Sigmoid colon (tissue), 4 donors: ENCODE measurements at regions not wholly inside any gene's neighbourhood (a gene's known extent, or its start where the extent isn't known, plus 50 kb on each side); places are given as distances from the start of the nearest gene placed in this dataset.

Experiments used
- EP300 ChIP-seq, 4 donors: sonication (generic); formaldehyde crosslinking; IDR thresholded peaks; one replicate each; pipeline ENCODE4 v1.6.1; 2017; ENCODE audit warnings: antibody characterized with exemption in 4 of 4
- POLR2A ChIP-seq, 2 donors: fragments of 450-650 bp; IDR thresholded peaks; one replicate each; pipeline ENCODE4 v1.6.1; 2016; ENCODE audit warnings: antibody characterized with exemption in 2 of 2, mild to moderate bottlenecking in 2 of 2, moderate library complexity in 2 of 2
- TF ChIP-seq, protein P1 (sequence below), 4 experiments: fragments of 450-650 bp in 3 of 4; fragments of 200-600 bp in 1 of 4; IDR thresholded peaks; one replicate each; pipeline ENCODE4 v1.5.1; 2016 to 2019; ENCODE audit warnings: antibody characterized with exemption in 4 of 4, mild to moderate bottlenecking in 3 of 4, moderate library complexity in 2 of 4

DNA sequence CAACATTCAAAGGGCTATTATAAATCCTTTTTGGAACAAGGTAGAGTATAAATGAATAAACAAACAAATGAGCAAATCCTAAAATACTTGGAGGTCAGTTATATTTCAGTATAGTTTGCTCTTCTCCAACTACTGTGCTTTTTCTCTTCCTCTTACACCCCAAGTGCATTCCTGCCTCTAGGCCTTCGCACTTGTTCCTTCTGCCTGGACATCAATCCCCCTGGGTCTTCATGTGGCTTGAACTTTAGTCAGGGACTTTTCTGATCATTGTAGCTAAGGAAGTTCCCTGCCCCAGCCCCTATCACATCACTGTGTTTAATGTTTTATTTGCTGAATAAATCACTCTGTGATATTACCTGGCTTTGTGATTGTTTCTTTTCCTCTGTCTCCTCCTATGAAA is 418.2 kb upstream of the HNRNPA3 start:
- TF ChIP-seq, protein P1, sequence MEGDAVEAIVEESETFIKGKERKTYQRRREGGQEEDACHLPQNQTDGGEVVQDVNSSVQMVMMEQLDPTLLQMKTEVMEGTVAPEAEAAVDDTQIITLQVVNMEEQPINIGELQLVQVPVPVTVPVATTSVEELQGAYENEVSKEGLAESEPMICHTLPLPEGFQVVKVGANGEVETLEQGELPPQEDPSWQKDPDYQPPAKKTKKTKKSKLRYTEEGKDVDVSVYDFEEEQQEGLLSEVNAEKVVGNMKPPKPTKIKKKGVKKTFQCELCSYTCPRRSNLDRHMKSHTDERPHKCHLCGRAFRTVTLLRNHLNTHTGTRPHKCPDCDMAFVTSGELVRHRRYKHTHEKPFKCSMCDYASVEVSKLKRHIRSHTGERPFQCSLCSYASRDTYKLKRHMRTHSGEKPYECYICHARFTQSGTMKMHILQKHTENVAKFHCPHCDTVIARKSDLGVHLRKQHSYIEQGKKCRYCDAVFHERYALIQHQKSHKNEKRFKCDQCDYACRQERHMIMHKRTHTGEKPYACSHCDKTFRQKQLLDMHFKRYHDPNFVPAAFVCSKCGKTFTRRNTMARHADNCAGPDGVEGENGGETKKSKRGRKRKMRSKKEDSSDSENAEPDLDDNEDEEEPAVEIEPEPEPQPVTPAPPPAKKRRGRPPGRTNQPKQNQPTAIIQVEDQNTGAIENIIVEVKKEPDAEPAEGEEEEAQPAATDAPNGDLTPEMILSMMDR (IDR thresholded peaks at IDR 0.05) = no peak
- no peak for TF ChIP-seq POLR2A (IDR thresholded peaks at IDR 0.05)
- TF ChIP-seq EP300 (IDR thresholded peaks at IDR 0.05) = no peak
